K562 (cell line): ENCODE measurements at regions not wholly inside any gene's neighbourhood (a gene's known extent, or its start where the extent isn't known, plus 50 kb on each side); places are given as distances from the start of the nearest gene placed in this dataset.

Experiments
- ATAC-seq: fragments of 200-7000 bp; cut with Tn5 transposase; 3 replicates; pipeline ENCODE4 v1.9.1; 2020; ENCODE audit warnings: moderate library complexity
- BruUV-seq: library from RNA; stranded (reverse); fragments of 400-500 nt; replicated peaks from 2 replicates; lab custom pipeline; 2021; lab: Mats Ljungman, UMichigan
- CTCF ChIA-PET: fragments of 300-600 bp; formaldehyde crosslinking; extraction: SDS; loops from one replicate; lab custom pipeline; 2021; ENCODE audit warnings: low intra/inter-chr PET ratio; lab: Yijun Ruan, JAX
- POLR2A ChIA-PET: fragments of 300-600, 350-650 bp; sonication (Branson Sonifier 250); formaldehyde crosslinking; extraction: SDS; loops from one replicate; lab custom pipeline; 2021; ENCODE audit warnings: antibody characterized with exemption, inconsistent platforms; lab: Yijun Ruan, JAX
- DNase-seq, 4 experiments: peaks; one replicate each; pipeline versions ENCODE4 v3.0.0 to v3.0.0-alpha.2; 2011 to 2018; ENCODE audit warnings: low spot score in 3 of 4, mixed read lengths in 3 of 4; ENCODE audit errors: extremely low read depth in 1 of 4
- FAIRE-seq: peaks from 2 replicates; lab custom pipeline; 2011; peaks lifted over from hg19 to GRCh38; lab: Jason Lieb, UNC
- H2AFZ ChIP-seq: 2 replicates; pipeline ENCODE4 v1.6.0; 2011; ENCODE audit warnings: low read depth, low read length, control low read depth, inconsistent platforms
- H3K27ac ChIP-seq: fragments of 200-600 bp; 3 replicates; pipeline ENCODE4 v1.8.0; 2011; ENCODE audit warnings: low read depth, mild to moderate bottlenecking, control low read depth, inconsistent platforms, low read length, moderate library complexity, mixed read lengths; ENCODE audit errors: extremely low read depth
- H3K27me3 ChIP-seq, 2 experiments: fragments of 300-600 bp in 1 of 2; 2 replicates in 1 of 2; 3 replicates in 1 of 2; pipeline versions ENCODE4 v1.6.0 to v1.8.0; 2011; ENCODE audit warnings: inconsistent platforms in 2 of 2, low read length in 2 of 2, mild to moderate bottlenecking in 1 of 2, mixed read lengths in 1 of 2, moderate library complexity in 1 of 2; ENCODE audit not compliant: control insufficient read depth in 2 of 2, insufficient read depth in 2 of 2
- H3K36me3 ChIP-seq: fragments of 300-600 bp; 3 replicates; pipeline ENCODE4 v1.8.0; 2011; ENCODE audit warnings: mild to moderate bottlenecking, low read length, inconsistent platforms; ENCODE audit not compliant: control insufficient read depth, insufficient read depth
- H3K4me1 ChIP-seq, 2 experiments: fragments of 200-600 bp in 1 of 2; replicated peaks in 1 of 2; 2 replicates in 1 of 2; 3 replicates in 1 of 2; pipeline versions ENCODE4 v1.5.1 to v1.8.0; 2011; ENCODE audit warnings: inconsistent platforms in 2 of 2, low read length in 2 of 2, mild to moderate bottlenecking in 1 of 2, mixed read lengths in 1 of 2, moderate library complexity in 1 of 2; ENCODE audit not compliant: control insufficient read depth in 2 of 2, insufficient read depth in 2 of 2
- H3K4me2 ChIP-seq: 2 replicates; pipeline ENCODE4 v1.6.1; 2011; ENCODE audit warnings: low read length, control low read depth, inconsistent platforms, mixed read lengths; ENCODE audit not compliant: insufficient read depth
- H3K4me3 ChIP-seq: fragments of 200-600 bp; sonication (generic), shearing (Covaris generic); 2 replicates; pipeline ENCODE4 v1.5.1; 2016; ENCODE audit warnings: control low read depth, inconsistent platforms
- H3K79me2 ChIP-seq: fragments of 200-600 bp; 3 replicates; pipeline ENCODE4 v1.8.0; 2011; ENCODE audit warnings: low read length, inconsistent platforms; ENCODE audit not compliant: control insufficient read depth, insufficient read depth
- H3K9ac ChIP-seq, 2 experiments: 2 replicates each; pipeline versions ENCODE4 v1.6.0 to v1.6.1; 2011; ENCODE audit warnings: low read depth in 2 of 2, low read length in 2 of 2, control low read depth in 1 of 2, inconsistent platforms in 1 of 2, mild to moderate bottlenecking in 1 of 2, mixed read lengths in 1 of 2; ENCODE audit not compliant: insufficient read depth in 1 of 2
- H3K9me1 ChIP-seq: one replicate; pipeline ENCODE4 v1.6.0; 2011; ENCODE audit warnings: inconsistent platforms, mild to moderate bottlenecking, low read length, moderate library complexity; ENCODE audit not compliant: control insufficient read depth, insufficient read depth
- H3K9me3 ChIP-seq: replicated peaks from 2 replicates; pipeline ENCODE4 v1.5.1; 2011; ENCODE audit warnings: low read depth, low read length, inconsistent platforms; ENCODE audit not compliant: control insufficient read depth, insufficient read depth
- H4K20me1 ChIP-seq: replicated peaks from 2 replicates; pipeline ENCODE4 v1.6.1; 2011; ENCODE audit warnings: low read length, inconsistent platforms, mixed read lengths; ENCODE audit not compliant: control insufficient read depth, insufficient read depth
- CEBPG ChIP-seq, 3 experiments: fragments of 200-800 bp in 1 of 3; sonication (Bioruptor generic) in 1 of 3; sonication (generic) in 1 of 3; formaldehyde crosslinking in 1 of 3; IDR thresholded peaks in 2 of 3; conservative IDR thresholded peaks in 1 of 3; 2 replicates each; pipeline versions ENCODE4 v1.6.1 to v1.8.0; 2016 to 2022; ENCODE audit warnings: missing compliant biosample characterization in 2 of 3, missing genetic modification characterization in 2 of 3, mild to moderate bottlenecking in 1 of 3, missing genetic modification reagents in 1 of 3
- CSDE1 ChIP-seq, 2 experiments: fragments of 450-650 bp; IDR thresholded peaks; 2 replicates each; pipeline ENCODE4 v1.6.1; 2016; ENCODE audit warnings: mild to moderate bottlenecking in 1 of 2
- HDGF ChIP-seq: fragments of 450-650 bp; IDR thresholded peaks from 2 replicates; pipeline ENCODE4 v1.6.1; 2016
- PTRF ChIP-seq: fragments of 450-650 bp; IDR thresholded peaks from 2 replicates; pipeline ENCODE4 v1.6.1; 2016; ENCODE audit warnings: mild to moderate bottlenecking, missing genetic modification characterization, missing compliant biosample characterization
- SIN3A ChIP-seq, 2 experiments: fragments of 150-350 bp in 1 of 2; IDR thresholded peaks; 2 replicates each; pipeline ENCODE4 v1.6.1; 2011 to 2016; ENCODE audit warnings: borderline replicate concordance in 2 of 2, low read depth in 2 of 2, low read length in 2 of 2, mild to moderate bottlenecking in 2 of 2, moderate library complexity in 2 of 2; ENCODE audit not compliant: control insufficient read depth in 1 of 2
- SMAD1 ChIP-seq: fragments of 150-350 bp; IDR thresholded peaks from 2 replicates; pipeline ENCODE4 v1.6.1; 2014; ENCODE audit warnings: low read length, low read depth; ENCODE audit not compliant: partially characterized antibody
- TARDBP ChIP-seq: fragments of 450-650 bp; IDR thresholded peaks from 2 replicates; pipeline ENCODE4 v1.6.1; 2016
- TRIM28 ChIP-seq: fragments of 450-650 bp; IDR thresholded peaks from 2 replicates; pipeline ENCODE4 v1.6.1; 2017
- ZBTB12 ChIP-seq: fragments of 250-450 bp; sonication (Bioruptor Pico); IDR thresholded peaks from 2 replicates; pipeline ENCODE4 v1.4.0; 2020
- ZFP36 ChIP-seq: fragments of 150-350 bp; IDR thresholded peaks from 2 replicates; pipeline ENCODE4 v1.6.1; 2018; ENCODE audit warnings: low read length, low read depth; ENCODE audit not compliant: partially characterized antibody
- ZNF23 ChIP-seq: fragments of 250-450 bp; sonication (Bioruptor Pico); IDR thresholded peaks from 2 replicates; pipeline ENCODE4 v1.4.0; 2020; ENCODE audit warnings: mild to moderate bottlenecking
- ZNF324 ChIP-seq: fragments of 250-450 bp; sonication (Bioruptor Pico); IDR thresholded peaks from 2 replicates; pipeline ENCODE4 v1.4.0; 2020; ENCODE audit warnings: mild to moderate bottlenecking
- ZNF609 ChIP-seq: sonication (generic); formaldehyde crosslinking; IDR thresholded peaks from 2 replicates; pipeline ENCODE4 v1.8.1; 2023; ENCODE audit warnings: missing genetic modification reagents, mild to moderate bottlenecking, borderline replicate concordance
- ZNF717 ChIP-seq: fragments of 250-450 bp; sonication (Bioruptor Pico); IDR thresholded peaks from 2 replicates; pipeline ENCODE4 v1.5.0; 2021
- WGBS: fragments of 100-300 bp; shearing (Covaris generic); methylation state at CpG from one replicate; pipeline ENCODE4 v1.1.6; 2016; ENCODE audit warnings: low coverage, mixed read lengths; ENCODE audit not compliant: insufficient coverage; ENCODE audit errors: missing lambda C conversion rate; 5-methylcytosine and 5-hydroxymethylcytosine counted together
- in situ Hi-C: fragments of 300-500 bp; cut with MboI; formaldehyde crosslinking; loops from 4 replicates; pipeline ENCODE4 v1.15.0; 2018; ENCODE audit warnings: inconsistent platforms, mixed read lengths
- intact Hi-C: fragments of 100-400 bp; cut with micrococcal nuclease; formaldehyde crosslinking; loops from 2 replicates; pipeline ENCODE4 v1.14.2; 2022

GRCh38 chr4:180898305-180898704 lies 1344.9 kb upstream of the TENM3 start:
- POLR2A ChIA-PET: no interaction called here
- no peak overlapping the region for H3K4me2 ChIP-seq
- intact Hi-C loops: no loop called here
- no peak for DNase-seq
- H3K36me3 ChIP-seq: no peaks in the 10 kb centered on the region
- CTCF ChIA-PET: no interaction called here
- no peaks in the 10 kb centered on the region for H3K79me2 ChIP-seq
- H4K20me1 ChIP-seq: no peaks in the 10 kb centered on the region
- no peaks in the 10 kb centered on the region for H3K27me3 ChIP-seq
- no peak overlapping the region for H3K27ac ChIP-seq
- no peak overlapping the region for H3K9ac ChIP-seq
- no peaks in the 10 kb centered on the region for H3K4me1 ChIP-seq
- no peak for FAIRE-seq
- H2AFZ ChIP-seq: no peak overlapping the region
- ATAC-seq: no peak
- no peak overlapping the region for H3K4me3 ChIP-seq
- no peaks in the 10 kb centered on the region for H3K9me1 ChIP-seq
- WGBS: 0% methylated on average over 1 of the region's 1 CpG
- in situ Hi-C loops: no loop called here
- no peaks in the 10 kb centered on the region for H3K9me3 ChIP-seq
- no peak for TF ChIP-seq CEBPG (CRISPR knock-in tag; IDR thresholded peaks at IDR 0.05)
- no peak for TF ChIP-seq CEBPG (tag; conservative IDR thresholded peaks at IDR 0.05 in 1 of 2, IDR thresholded peaks at IDR 0.05 in 1 of 2)
- TF ChIP-seq TRIM28: no peak
- no peak for TF ChIP-seq ZNF23 (CRISPR knock-in tag)
- TF ChIP-seq ZNF324 (CRISPR knock-in tag): no peak
- no peak for TF ChIP-seq ZBTB12 (CRISPR knock-in tag)
- TF ChIP-seq ZNF717 (CRISPR knock-in tag): no peak
- no peak for TF ChIP-seq SIN3A (IDR thresholded peaks at IDR 0.05; ENCODE audit: borderline replicate concordance in 2 of 2, control insufficient read depth in 1 of 2, low read depth in 2 of 2, low read length in 2 of 2)
- TF ChIP-seq SMAD1: no peak
- TF ChIP-seq ZNF609 (CRISPR knock-in tag): no peak
- TF ChIP-seq HDGF: no peak
- no peak for TF ChIP-seq PTRF (tag)
- no peak for TF ChIP-seq ZFP36
- no peak for TF ChIP-seq CSDE1 (IDR thresholded peaks at IDR 0.05)
- TF ChIP-seq TARDBP: no peak
- BruUV-seq: no TSS peak
